ENCODE measurements at regions not wholly inside any gene's neighbourhood (a gene's known extent, or its start where the extent isn't known, plus 50 kb on each side); places are given as distances from the start of the nearest gene placed in this dataset.
A peak's percentile ranks its signal among the peaks of the same experiment; 100 is the strongest.

GRCh38 chr12:4037747-4038312 lies 164.6 kb upstream of the PARP11 start:
- ATAC-seq (peak; percentile 76), DNase-seq (ENCODE audit: low spot score) (peak; percentile 74)
- TF ChIP-seq CTCF (conservative IDR thresholded peaks at IDR 0.05; ENCODE audit: low read depth in 2 of 2): peak; percentile 76 to 95
- TF ChIP-seq STAT1 (IDR thresholded peaks at IDR 0.05; ENCODE audit: unreplicated experiment): no peak
- H3K4me1 Mint-ChIP-seq: peaks cover 11% of the 10 kb centered on the region
- Histone ChIP-seq H3K79me2 (replicated peaks; ENCODE audit: insufficient read depth) (no peaks in the 10 kb centered on the region), H3K9me2 (ENCODE audit: insufficient read depth) (0 out of 2 replicates have a peak, but pooled peaks cover 9% of the 10 kb centered on the region), H2AFZ (peak overlapping the region; percentile 96), H4K20me1 (replicated peaks; ENCODE audit: insufficient read depth) (no peaks in the 10 kb centered on the region), H3K4me2 (no peak overlapping the region), H3K4me3 (no peak overlapping the region), H3K27ac (ENCODE audit: low read depth) (no peak overlapping the region), H3K36me3 (ENCODE audit: insufficient read depth) (no peaks in the 10 kb centered on the region), H3K4me1 (ENCODE audit: insufficient read depth) (peaks cover 5% of the 10 kb centered on the region; the same call in 1 of the 2 replicates), H3F3A (replicated peaks; ENCODE audit: low read depth) (no peaks in the 10 kb centered on the region), H3K27me3 (ENCODE audit: insufficient read depth) (peaks cover 5% of the 10 kb centered on the region; the same call in 1 of the 2 replicates)
- H3K27ac Mint-ChIP-seq: no peak overlapping the region
- peaks cover 8% of the 10 kb centered on the region for H3K27me3 Mint-ChIP-seq (ENCODE audit: insufficient read depth, low read depth, poor library complexity)
- H3K4me3 Mint-ChIP-seq: no peak overlapping the region
- peaks cover 3% of the 10 kb centered on the region; the same call in 1 of the 3 replicates for H3K36me3 Mint-ChIP-seq (ENCODE audit: low read depth)
- H3K9me3 Mint-ChIP-seq: peaks cover 3% of the 10 kb centered on the region; the same call in 1 of the 3 replicates

- no peaks in the 10 kb centered on the region for H3K79me2 ChIP-seq (replicated peaks; ENCODE audit: insufficient read depth)
- Mint-ChIP-seq H3K36me3 (ENCODE audit: low read depth) (peaks cover 8% of the 10 kb centered on the region), H3K4me3 (no peak overlapping the region), H3K27me3 (ENCODE audit: insufficient read depth, low read depth, poor library complexity) (peaks cover 16% of the 10 kb centered on the region), H3K4me1 (peaks cover 15% of the 10 kb centered on the region), H3K9me3 (peaks cover 3% of the 10 kb centered on the region; the same call in 1 of the 3 replicates), H3K27ac (no peak overlapping the region)
- 0 out of 2 replicates have a peak, but pooled peaks cover 5% of the 10 kb centered on the region for H3F3A ChIP-seq (replicated peaks; ENCODE audit: low read depth)
- H4K20me1 ChIP-seq (replicated peaks; ENCODE audit: insufficient read depth): no peaks in the 10 kb centered on the region
- H2AFZ ChIP-seq: no peak overlapping the region
- ATAC-seq: no peak
- DNase-seq (ENCODE audit: low spot score): no peak
- H3K4me2 ChIP-seq: no peak overlapping the region
- no peak overlapping the region for H3K4me3 ChIP-seq
- H3K36me3 ChIP-seq (ENCODE audit: insufficient read depth): no peaks in the 10 kb centered on the region
- H3K4me1 ChIP-seq (ENCODE audit: insufficient read depth): peaks cover 5% of the 10 kb centered on the region; the same call in 1 of the 2 replicates
- no peak overlapping the region for H3K27ac ChIP-seq (ENCODE audit: low read depth)
- 0 out of 2 replicates have a peak, but pooled peaks cover 9% of the 10 kb centered on the region for H3K9me2 ChIP-seq (ENCODE audit: insufficient read depth)
- H3K27me3 ChIP-seq (ENCODE audit: insufficient read depth): peaks cover 10% of the 10 kb centered on the region; the same call in 1 of the 2 replicates
- TF ChIP-seq ETS1 (IDR thresholded peaks at IDR 0.05) (no peak), CTCF (conservative IDR thresholded peaks at IDR 0.05; ENCODE audit: low read depth in 2 of 2) (no peak), NANOG (IDR thresholded peaks at IDR 0.05; ENCODE audit: borderline replicate concordance) (no peak), JUNB (IDR thresholded peaks at IDR 0.05; ENCODE audit: unreplicated experiment) (no peak), EZH2 (IDR thresholded peaks at IDR 0.05; ENCODE audit: low read depth, unreplicated experiment) (no peak), POLR2AphosphoS5 (IDR thresholded peaks at IDR 0.05; ENCODE audit: low read depth) (no peak), CREB1 (CRISPR knock-in tag; IDR thresholded peaks at IDR 0.05; ENCODE audit: low read depth) (no peak), ZNF462 (CRISPR knock-in tag; IDR thresholded peaks at IDR 0.05) (no peak)
These were observed 163.6 kb upstream of the PARP11 start for GRCh38 chr12:4036671-4037271.

Data from GM23338 (cell line).